GM12891 (cell line): ENCODE measurements at regions not wholly inside any gene's neighbourhood (a gene's known extent, or its start where the extent isn't known, plus 50 kb on each side); places are given as distances from the start of the nearest gene placed in this dataset.

Experiments
- POLR2A ChIP-seq: IDR thresholded peaks from 2 replicates; pipeline ENCODE4 v1.6.1; 2011; ENCODE audit warnings: low read depth, low read length, control low read depth
- POLR2AphosphoS5 ChIP-seq: IDR thresholded peaks from 2 replicates; pipeline ENCODE4 v1.6.1; 2011; ENCODE audit warnings: low read depth, low read length, control low read depth
- SPI1 ChIP-seq: IDR thresholded peaks from 2 replicates; pipeline ENCODE4 v1.6.1; 2011; ENCODE audit warnings: low read depth, low read length, control low read depth
- TAF1 ChIP-seq: IDR thresholded peaks from 2 replicates; pipeline ENCODE4 v1.6.1; 2011; ENCODE audit warnings: low read depth, low read length, control low read depth

DNA sequence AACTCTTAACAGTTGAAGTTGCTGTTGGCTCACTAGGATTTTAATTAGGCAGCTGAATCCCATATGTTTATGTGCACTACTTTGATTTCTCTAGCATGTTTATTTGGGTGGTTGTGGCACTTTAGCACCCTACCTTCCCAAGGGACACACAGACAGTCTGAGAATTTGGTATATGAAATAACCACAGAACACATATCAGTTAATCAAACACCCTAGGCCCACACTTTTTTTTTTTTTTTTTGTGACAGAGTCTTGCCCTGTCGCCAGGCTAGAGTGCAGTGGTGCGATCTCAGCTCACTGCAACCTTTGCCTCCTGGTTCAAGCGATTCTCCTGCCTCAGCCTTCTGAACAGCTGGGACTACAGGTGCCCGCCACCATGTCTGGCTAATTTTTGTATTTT is 130.5 kb downstream of the DCK start:
- TF ChIP-seq POLR2A (no peak), POLR2AphosphoS5 (no peak), TAF1 (no peak), SPI1 (no peak)
